ENCODE measurements at regions not wholly inside any gene's neighbourhood (a gene's known extent, or its start where the extent isn't known, plus 50 kb on each side); places are given as distances from the start of the nearest gene placed in this dataset.

DNA sequence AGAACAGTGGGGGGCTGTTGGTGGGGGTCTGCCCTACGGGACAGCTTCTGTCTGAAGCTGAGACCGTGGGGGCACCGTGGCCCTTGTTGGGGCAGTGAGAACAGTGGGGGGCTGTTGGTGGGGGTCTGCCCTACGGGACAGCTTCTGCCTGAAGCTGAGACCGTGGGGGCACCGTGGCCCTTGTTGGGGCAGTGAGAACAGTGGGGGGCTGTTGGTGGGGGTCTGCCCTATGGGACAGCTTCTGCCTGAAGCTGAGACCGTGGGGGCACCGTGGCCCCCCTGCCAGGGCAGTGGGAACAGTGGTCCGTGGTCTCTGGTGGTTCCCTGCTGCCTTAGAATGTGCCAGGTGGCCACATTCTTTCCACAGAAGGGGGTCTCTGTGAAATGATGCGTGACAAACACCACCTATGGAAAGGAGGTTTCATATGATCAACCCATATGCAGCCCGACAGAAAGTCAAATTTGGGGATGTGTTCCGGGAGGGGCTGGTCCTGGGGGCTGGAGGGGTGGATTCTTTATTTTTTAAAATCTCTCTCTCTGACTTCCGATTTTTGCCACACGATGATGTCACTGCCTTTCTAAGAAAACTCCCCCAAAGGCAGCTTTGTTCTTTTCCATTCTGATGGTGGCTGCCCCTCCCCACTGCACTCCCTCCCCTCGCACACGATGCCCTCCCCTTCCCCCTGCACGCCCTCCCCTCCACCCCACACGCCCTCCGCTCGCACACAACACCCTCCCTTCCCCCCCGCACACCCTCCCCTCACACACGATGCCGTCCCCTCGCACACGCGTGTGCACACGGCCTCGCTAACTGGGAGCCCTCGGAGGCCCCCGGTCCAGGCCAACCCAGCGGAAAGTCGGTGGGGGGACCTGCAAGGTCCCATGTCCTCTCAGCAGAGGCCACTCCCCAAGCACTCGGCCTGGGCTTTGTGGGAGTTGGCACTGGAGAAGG lies 1186.5 kb downstream of the BRD1 start (continued):
- TF ChIP-seq MLXIP (CRISPR knock-in tag; IDR thresholded peaks at IDR 0.05; ENCODE audit: borderline replicate concordance) = no peak

DNA sequence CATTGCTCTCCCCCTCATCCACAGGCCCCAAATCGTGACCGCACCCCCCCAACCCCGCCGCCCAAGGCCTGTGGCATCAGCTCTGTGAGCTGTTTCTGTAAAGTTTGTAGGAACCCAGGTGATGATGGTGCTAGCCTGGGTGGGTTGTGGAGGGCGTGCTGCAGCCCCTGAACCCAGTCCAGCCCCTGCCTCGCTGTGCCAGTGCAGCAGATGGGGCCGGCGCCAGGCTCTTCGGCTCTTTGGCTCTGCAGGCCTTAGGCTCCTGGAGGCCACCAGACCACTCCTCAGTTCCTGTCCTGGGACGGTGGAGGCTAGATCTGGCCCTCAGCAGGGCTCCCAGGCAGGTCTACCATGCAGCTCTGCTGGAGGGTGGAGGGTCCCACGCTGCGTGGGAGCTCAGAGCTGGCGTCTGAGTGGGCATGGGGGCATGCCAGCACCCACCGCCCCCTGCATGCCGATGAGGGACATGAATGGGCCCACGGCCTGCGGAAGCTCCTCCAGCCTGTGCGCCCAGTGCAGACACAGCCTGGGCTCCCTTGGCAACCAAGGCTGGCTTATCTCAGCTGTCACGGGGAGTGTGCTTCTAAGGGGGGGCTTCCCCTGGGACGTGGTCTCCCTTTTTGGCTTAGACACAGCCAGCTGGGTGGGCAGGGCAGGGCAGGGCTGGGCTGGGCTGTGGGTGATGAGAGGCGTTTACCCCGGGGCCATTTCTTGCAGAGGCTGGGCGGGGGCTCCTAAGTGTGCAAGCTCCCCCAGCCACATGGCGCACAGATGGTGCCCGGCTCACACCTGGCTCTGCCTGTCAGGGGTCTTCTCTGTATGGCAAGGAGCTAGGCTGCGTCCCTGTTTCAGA lies 1187.6 kb downstream of the BRD1 start:
- no peak for FAIRE-seq
- TF ChIP-seq, protein P1, sequence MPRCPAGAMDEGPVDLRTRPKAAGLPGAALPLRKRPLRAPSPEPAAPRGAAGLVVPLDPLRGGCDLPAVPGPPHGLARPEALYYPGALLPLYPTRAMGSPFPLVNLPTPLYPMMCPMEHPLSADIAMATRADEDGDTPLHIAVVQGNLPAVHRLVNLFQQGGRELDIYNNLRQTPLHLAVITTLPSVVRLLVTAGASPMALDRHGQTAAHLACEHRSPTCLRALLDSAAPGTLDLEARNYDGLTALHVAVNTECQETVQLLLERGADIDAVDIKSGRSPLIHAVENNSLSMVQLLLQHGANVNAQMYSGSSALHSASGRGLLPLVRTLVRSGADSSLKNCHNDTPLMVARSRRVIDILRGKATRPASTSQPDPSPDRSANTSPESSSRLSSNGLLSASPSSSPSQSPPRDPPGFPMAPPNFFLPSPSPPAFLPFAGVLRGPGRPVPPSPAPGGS (CRISPR knock-in tag; IDR thresholded peaks at IDR 0.05) = no peak
- TF ChIP-seq, protein P2, sequence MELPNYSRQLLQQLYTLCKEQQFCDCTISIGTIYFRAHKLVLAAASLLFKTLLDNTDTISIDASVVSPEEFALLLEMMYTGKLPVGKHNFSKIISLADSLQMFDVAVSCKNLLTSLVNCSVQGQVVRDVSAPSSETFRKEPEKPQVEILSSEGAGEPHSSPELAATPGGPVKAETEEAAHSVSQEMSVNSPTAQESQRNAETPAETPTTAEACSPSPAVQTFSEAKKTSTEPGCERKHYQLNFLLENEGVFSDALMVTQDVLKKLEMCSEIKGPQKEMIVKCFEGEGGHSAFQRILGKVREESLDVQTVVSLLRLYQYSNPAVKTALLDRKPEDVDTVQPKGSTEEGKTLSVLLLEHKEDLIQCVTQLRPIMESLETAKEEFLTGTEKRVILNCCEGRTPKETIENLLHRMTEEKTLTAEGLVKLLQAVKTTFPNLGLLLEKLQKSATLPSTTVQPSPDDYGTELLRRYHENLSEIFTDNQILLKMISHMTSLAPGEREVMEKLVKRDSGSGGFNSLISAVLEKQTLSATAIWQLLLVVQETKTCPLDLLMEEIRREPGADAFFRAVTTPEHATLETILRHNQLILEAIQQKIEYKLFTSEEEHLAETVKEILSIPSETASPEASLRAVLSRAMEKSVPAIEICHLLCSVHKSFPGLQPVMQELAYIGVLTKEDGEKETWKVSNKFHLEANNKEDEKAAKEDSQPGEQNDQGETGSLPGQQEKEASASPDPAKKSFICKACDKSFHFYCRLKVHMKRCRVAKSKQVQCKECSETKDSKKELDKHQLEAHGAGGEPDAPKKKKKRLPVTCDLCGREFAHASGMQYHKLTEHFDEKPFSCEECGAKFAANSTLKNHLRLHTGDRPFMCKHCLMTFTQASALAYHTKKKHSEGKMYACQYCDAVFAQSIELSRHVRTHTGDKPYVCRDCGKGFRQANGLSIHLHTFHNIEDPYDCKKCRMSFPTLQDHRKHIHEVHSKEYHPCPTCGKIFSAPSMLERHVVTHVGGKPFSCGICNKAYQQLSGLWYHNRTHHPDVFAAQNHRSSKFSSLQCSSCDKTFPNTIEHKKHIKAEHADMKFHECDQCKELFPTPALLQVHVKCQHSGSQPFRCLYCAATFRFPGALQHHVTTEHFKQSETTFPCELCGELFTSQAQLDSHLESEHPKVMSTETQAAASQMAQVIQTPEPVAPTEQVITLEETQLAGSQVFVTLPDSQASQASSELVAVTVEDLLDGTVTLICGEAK (IDR thresholded peaks at IDR 0.05) = no peak
- TF ChIP-seq, protein P2 (CRISPR knock-in tag; IDR thresholded peaks at IDR 0.05) = no peak

More for the DNA sequence above, 1187.6 kb downstream of the BRD1 start:
- no peaks in the 10 kb centered on the region for H3K79me2 ChIP-seq (ENCODE audit: insufficient read depth, low read length)
- intact Hi-C loops (cut with micrococcal nuclease; ENCODE audit: unreplicated experiment) = no loop called here
- no peak overlapping the region for H3K9ac ChIP-seq (ENCODE audit: insufficient read depth, low read depth, low read length)
- in situ Hi-C loops (cut with HindIII; ENCODE audit: extremely low pct_ligation_motif_present, low pct_unique_long_range_greater_than_20kb) = no loop called here
- H2AFZ ChIP-seq (ENCODE audit: low read length) = no peak overlapping the region
- WGBS (ENCODE audit: low lambda C conversion rate) = 100% methylated on average over 1 of the region's 26 CpGs
- CTCF ChIA-PET (ENCODE audit: low intra/inter-chr PET ratio, low total read pairs) = no interaction called here
- 0 out of 2 replicates have a peak, but pooled peaks cover 5% of the 10 kb centered on the region for H3K4me1 ChIP-seq (ENCODE audit: insufficient read depth, low read length)
- no peak overlapping the region for H3K4me2 ChIP-seq (ENCODE audit: low read depth, low read length)
- no peaks in the 10 kb centered on the region for H3K9me3 ChIP-seq (ENCODE audit: low read length)
- no peak for DNase-seq (ENCODE audit: low spot score)
- BruUV-seq (replicated peaks) = no TSS peak
- no peak overlapping the region for H3K4me3 ChIP-seq (replicated peaks in 1 of 3; ENCODE audit: insufficient read depth in 1 of 3, low read depth in 2 of 3, low read length in 3 of 3)
- H4K20me1 ChIP-seq (ENCODE audit: insufficient read depth, low read length) = no peaks in the 10 kb centered on the region
- ATAC-seq = no peak
- POLR2A ChIA-PET = no interaction called here
- peaks cover 4 to 18% of the 10 kb centered on the region in 2 experiments; a peak in 3 of 5 replicates for H3K27me3 ChIP-seq (ENCODE audit: control insufficient read depth in 1 of 2, insufficient read depth in 2 of 2, low read length in 2 of 2)
- no peaks in the 10 kb centered on the region for H3K36me3 ChIP-seq (replicated peaks in 1 of 2; ENCODE audit: control insufficient read depth in 1 of 2, insufficient read depth in 2 of 2, low read length in 2 of 2)
- no peak overlapping the region for H3K27ac ChIP-seq (ENCODE audit: extremely low read length, insufficient read depth, low read length)

Data from HepG2 (cell line).